Fibroblast of pulmonary artery (primary cell): ENCODE measurements at regions not wholly inside any gene's neighbourhood (a gene's known extent, or its start where the extent isn't known, plus 50 kb on each side); places are given as distances from the start of the nearest gene placed in this dataset.

Source experiments
- DNase-seq: peaks from one replicate; pipeline ENCODE4 v3.0.0-alpha.2; 2010; ENCODE audit warnings: low read depth
- H3K4me3 ChIP-seq: replicated peaks from 2 replicates; pipeline ENCODE4 v1.5.1; 2011; ENCODE audit warnings: low read depth, mild to moderate bottlenecking, control low read depth, low read length, moderate library complexity
- TF ChIP-seq, protein P1 (sequence below): IDR thresholded peaks from 2 replicates; pipeline ENCODE4 v1.5.1; 2011; ENCODE audit warnings: mild to moderate bottlenecking, control low read depth, low read length, inconsistent platforms; ENCODE audit errors: missing control alignments

DNA sequence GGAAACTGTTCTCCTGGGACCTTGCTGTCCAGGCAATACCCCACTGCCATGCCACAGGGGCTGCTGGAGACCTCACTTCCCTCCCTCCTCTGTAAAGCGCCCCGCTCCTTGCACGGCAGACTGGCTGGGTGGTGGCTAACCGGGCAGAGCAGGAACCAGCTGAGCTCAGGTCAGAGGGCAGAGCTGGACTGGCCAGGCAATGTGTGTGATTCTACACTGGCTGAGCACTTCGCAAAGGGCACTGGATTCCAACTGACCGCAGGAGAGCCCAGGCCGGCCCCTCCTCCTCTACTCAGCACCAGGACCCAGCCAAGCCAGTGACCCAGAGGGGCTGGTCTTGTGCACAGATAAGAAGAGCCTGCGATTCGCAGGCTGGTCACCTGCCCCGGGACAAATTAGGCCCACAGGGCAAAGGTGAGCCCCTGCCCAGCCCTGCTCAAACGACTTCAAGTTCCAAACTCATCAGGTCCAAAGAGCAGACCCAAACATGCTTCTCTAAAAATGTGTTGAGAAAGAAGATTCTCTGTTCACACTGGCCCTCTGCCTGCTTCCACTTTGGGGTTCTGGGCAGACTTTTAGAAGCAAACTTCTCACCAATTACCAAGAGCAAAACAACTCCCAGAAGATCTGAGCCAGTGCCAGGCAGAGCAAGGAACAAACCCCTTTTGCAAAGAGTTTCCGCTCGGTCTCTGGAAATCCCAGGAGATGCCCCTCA lies 54.9 kb upstream of the DIO3 start:
- no peak for DNase-seq
- TF ChIP-seq, protein P1, sequence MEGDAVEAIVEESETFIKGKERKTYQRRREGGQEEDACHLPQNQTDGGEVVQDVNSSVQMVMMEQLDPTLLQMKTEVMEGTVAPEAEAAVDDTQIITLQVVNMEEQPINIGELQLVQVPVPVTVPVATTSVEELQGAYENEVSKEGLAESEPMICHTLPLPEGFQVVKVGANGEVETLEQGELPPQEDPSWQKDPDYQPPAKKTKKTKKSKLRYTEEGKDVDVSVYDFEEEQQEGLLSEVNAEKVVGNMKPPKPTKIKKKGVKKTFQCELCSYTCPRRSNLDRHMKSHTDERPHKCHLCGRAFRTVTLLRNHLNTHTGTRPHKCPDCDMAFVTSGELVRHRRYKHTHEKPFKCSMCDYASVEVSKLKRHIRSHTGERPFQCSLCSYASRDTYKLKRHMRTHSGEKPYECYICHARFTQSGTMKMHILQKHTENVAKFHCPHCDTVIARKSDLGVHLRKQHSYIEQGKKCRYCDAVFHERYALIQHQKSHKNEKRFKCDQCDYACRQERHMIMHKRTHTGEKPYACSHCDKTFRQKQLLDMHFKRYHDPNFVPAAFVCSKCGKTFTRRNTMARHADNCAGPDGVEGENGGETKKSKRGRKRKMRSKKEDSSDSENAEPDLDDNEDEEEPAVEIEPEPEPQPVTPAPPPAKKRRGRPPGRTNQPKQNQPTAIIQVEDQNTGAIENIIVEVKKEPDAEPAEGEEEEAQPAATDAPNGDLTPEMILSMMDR: no peak
- no peak overlapping the region for H3K4me3 ChIP-seq

DNA sequence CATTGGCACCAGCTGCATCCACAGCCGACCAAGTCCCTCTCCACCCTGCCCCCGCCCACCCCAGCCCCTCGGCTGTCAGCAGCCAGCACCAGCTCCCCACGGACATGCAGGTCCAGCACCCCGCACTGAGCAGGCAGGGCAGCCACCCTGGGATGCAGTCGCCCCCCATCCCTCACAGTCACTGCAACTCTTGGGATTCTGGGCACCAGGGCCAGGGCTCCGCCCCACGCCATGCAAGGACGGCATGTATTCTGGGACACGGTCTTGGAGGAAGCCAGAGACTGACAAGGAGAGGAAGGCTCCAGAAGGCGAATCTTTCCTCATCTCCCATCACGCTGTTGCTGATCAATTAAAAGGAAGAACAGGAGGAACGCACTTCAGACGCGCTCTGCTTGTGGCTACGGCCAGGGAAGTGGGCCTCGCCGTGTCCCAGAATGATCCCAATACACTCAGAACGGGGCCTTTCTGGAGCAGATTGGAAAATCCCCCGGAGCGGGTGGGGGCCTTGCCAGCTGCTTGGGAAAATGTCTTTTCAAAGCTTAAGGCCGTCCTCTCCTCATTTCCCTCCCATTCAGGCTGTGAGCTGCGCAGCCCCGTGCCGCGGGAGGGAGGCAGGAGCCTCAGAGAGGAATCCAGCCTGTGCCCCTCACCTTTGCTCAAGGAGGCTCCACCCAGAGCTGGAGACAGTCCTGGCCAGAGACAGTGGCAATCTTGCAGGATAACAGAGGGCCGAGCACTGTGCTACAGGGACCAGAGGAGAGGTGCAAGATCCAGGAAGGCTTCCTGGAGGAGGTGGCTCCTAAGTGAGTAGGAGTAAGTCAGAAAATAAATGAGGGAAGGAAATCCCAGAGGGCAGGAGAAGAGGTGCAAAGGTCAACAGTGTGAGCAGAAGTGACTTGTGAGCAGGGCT lies 54.1 kb upstream of the DIO3 start:
- TF ChIP-seq, protein P1: no peak
- H3K4me3 ChIP-seq: no peak overlapping the region
- no peak for DNase-seq

DNA sequence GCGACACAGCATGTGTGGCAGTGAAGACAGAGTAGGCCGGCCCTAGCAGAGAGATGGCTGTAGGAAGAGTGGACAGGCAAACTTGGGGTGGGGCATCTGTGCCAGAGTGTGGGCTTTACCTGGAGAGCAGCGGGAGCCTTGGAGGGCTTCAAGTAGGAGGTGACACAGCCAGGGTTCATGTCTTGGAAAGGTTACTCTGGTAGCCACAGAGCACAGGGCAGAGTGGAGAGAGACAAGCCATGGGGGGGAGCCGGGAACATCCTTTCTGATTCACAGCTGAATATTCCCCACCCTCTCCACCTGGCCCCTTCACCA lies 53.5 kb upstream of the DIO3 start:
- no peak for DNase-seq
- no peak overlapping the region for H3K4me3 ChIP-seq
- TF ChIP-seq, protein P1: no peak

DNA sequence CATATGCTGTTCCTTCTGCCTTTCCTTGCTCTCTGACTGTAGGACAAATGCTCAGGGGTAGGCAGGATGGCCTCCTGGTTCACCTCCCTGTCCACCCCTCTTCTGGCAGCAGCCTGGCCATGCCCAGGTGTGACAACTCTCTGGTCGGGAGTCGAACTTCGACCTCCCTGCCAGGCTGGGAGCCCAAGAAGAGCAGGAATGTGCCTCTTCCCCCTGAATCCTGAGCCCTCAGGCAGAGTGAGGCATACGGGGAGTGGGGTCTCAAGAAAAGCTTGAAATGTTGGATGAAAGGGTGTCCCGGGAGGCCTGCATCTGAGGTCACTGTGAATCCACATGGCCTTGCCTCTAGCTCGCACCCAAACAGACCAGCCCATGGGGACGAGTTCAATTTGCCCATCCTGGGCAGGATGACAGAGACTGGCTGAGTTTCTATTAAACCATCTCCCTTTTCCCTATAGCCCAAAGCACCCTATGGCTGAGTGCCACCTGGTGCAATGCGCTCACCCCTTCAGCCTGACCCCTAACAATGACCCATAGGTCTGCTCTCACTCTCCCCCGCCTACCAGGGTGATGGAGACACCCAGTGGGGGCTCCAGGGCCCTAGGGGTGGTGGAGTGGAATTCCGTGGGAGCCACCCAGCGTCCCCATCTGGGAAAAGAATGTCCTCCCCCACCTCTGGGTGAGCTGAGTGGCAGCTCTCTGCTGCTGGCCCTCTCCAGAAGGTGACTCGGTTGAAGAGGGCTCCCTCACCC lies 52.9 kb upstream of the DIO3 start:
- DNase-seq: no peak
- TF ChIP-seq, protein P1: no peak
- no peak overlapping the region for H3K4me3 ChIP-seq

DNA sequence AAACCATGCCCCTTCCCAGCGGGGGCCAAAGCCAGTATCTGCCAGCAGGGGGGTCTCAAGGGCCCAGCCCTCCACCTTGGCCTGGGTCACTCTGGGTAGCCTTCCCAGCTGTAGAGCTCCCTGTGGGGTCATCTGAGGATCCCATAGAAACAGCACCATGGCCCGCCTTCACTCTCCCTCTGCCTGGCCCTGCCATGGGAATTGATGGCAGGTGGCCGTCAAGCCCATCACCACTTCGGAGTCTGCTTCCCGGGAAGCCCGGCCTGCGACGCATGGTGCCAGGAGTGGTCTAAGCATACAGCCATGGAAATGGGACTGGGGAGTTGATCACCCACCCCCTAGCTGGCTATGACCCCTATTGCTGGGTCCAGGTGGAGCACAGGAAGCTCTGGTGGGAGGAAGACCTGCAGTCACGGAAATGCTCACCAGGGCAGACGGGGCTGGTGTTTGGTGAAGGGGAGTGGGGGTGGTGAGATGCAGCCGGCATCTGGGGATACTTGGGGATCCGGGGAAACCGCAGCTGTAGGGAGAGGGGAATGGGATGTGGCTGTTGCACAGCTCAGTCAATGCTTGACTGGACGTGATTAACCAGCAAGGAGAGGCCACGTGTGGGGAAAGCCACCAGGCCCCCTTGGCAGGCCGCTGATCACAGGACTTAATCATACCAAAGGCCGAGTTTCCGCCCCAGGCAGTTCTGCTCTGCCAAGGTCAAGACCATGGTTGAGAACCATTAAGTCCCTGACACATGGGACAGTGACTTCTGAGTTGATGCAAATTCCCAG lies 52.2 kb upstream of the DIO3 start:
- TF ChIP-seq, protein P1: no peak
- no peak for DNase-seq
- no peak overlapping the region for H3K4me3 ChIP-seq

DNA sequence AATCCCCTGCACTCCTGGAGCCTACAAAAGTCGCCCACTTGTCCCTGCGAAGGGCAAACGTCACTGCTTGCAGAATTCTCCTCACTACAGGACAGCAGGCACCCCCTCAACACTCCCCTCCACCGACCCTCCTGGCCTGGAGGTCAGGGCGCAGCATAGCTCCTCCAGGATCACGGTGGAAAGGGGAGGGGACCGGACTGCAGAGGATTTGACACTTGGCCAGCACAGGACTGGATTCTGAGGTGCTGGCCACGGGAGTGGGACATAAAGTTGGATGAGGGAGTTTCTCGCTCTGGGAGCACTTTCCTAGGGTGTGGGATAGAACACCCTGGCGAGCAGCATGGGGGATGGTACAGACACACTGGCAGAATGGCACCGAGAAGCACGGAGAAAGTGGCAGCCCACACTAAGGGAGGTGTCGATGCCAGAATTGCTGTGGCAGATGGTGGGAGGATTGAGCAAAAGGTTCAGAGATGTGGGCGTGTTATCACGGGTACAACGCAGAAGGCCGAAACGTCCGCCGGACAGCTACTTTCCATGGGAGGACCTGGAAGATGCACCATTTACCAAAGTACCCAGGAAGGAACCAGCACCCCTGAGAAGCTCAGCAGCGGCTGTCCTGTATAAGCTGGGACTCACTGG lies 51.4 kb upstream of the DIO3 start:
- no peak for DNase-seq
- TF ChIP-seq, protein P1: no peak
- H3K4me3 ChIP-seq: no peak overlapping the region
